Ovary (tissue), 3 donors: ENCODE measurements at regions not wholly inside any gene's neighbourhood (a gene's known extent, or its start where the extent isn't known, plus 50 kb on each side); places are given as distances from the start of the nearest gene placed in this dataset.

Experiments used
- CTCF ChIP-seq, 3 donors: fragments of 450-650 bp in 2 of 3; fragments of 200-600 bp in 1 of 3; IDR thresholded peaks; one replicate each; pipeline versions ENCODE4 v1.5.1 to v1.8.0; 2016 to 2022; ENCODE audit warnings: antibody characterized with exemption in 3 of 3, mild to moderate bottlenecking in 1 of 3
- POLR2A ChIP-seq: fragments of 450-650 bp; IDR thresholded peaks from one replicate; pipeline ENCODE4 v1.6.1; 2017; ENCODE audit warnings: antibody characterized with exemption, mild to moderate bottlenecking, moderate library complexity
- donor health status: DM: no; HTN: no; CAD: no.

- TF ChIP-seq POLR2A (no peak), CTCF (IDR thresholded peaks at IDR 0.05) (no peak)
These were observed 872.1 kb upstream of the GJE1 start for GRCh38 chr6:141260627-141261015.
